ENCODE measurements at regions not wholly inside any gene's neighbourhood (a gene's known extent, or its start where the extent isn't known, plus 50 kb on each side); places are given as distances from the start of the nearest gene placed in this dataset.

GRCh38 chr14:34212172-34212929 is 249.7 kb downstream of the SPTSSA start:
- DNase-seq (ENCODE audit: low read depth): no peak

- no peak for DNase-seq (ENCODE audit: low read depth)
These were observed 250.3 kb downstream of the SPTSSA start for GRCh38 chr14:34211732-34212131.

GRCh38 chr14:34208532-34208931 is 253.5 kb downstream of the SPTSSA start:
- no peak for DNase-seq (ENCODE audit: low read depth)

GRCh38 chr14:34205799-34206198 is 254.9 kb upstream of the EGLN3 start:
- DNase-seq (ENCODE audit: low read depth): no peak

- no peak for DNase-seq (ENCODE audit: low read depth)
These were observed 253.9 kb upstream of the EGLN3 start for GRCh38 chr14:34204774-34205173.

- no peak for DNase-seq (ENCODE audit: low read depth)
These were observed 252.4 kb upstream of the EGLN3 start for GRCh38 chr14:34203251-34203722.

- DNase-seq (ENCODE audit: low read depth): no peak
These were observed 251.2 kb upstream of the EGLN3 start for GRCh38 chr14:34201909-34202637.

- DNase-seq (ENCODE audit: low read depth): no peak
These were observed 248.7 kb upstream of the EGLN3 start for GRCh38 chr14:34199585-34199984.

- no peak for DNase-seq (ENCODE audit: low read depth)
These were observed 247.2 kb upstream of the EGLN3 start for GRCh38 chr14:34198096-34198495.

- DNase-seq (ENCODE audit: low read depth): no peak
These were observed 245.1 kb upstream of the EGLN3 start for GRCh38 chr14:34195964-34196363.

GRCh38 chr14:34190717-34191116 is 239.8 kb upstream of the EGLN3 start:
- no peak for DNase-seq (ENCODE audit: low read depth)

- DNase-seq (ENCODE audit: low read depth): no peak
These were observed 239.0 kb upstream of the EGLN3 start for GRCh38 chr14:34189866-34190265.

GRCh38 chr14:34187519-34188044 is 236.7 kb upstream of the EGLN3 start:
- DNase-seq (ENCODE audit: low read depth): no peak

GRCh38 chr14:34187061-34187460 is 236.2 kb upstream of the EGLN3 start:
- DNase-seq (ENCODE audit: low read depth): no peak

GRCh38 chr14:34184126-34184525 is 233.3 kb upstream of the EGLN3 start:
- DNase-seq (ENCODE audit: low read depth): no peak

GRCh38 chr14:34183478-34183877 is 232.6 kb upstream of the EGLN3 start:
- no peak for DNase-seq (ENCODE audit: low read depth)

GRCh38 chr14:34181338-34181737 is 230.5 kb upstream of the EGLN3 start:
- DNase-seq (ENCODE audit: low read depth): no peak

GRCh38 chr14:34180869-34181268 is 230.0 kb upstream of the EGLN3 start:
- DNase-seq (ENCODE audit: low read depth): no peak

- no peak for DNase-seq (ENCODE audit: low read depth)
These were observed 229.6 kb upstream of the EGLN3 start for GRCh38 chr14:34180434-34180833.

GRCh38 chr14:34179727-34180126 is 228.9 kb upstream of the EGLN3 start:
- no peak for DNase-seq (ENCODE audit: low read depth)

GRCh38 chr14:34177466-34177865 is 226.6 kb upstream of the EGLN3 start:
- DNase-seq (ENCODE audit: low read depth): no peak

- DNase-seq (ENCODE audit: low read depth): no peak
These were observed 224.7 kb upstream of the EGLN3 start for GRCh38 chr14:34175574-34175973.

- DNase-seq (ENCODE audit: low read depth): no peak
These were observed 224.1 kb upstream of the EGLN3 start for GRCh38 chr14:34174973-34175372.

Measured in T-helper 22 cell (primary cell).